Colonic mucosa (tissue), 4 donors: ENCODE measurements at regions not wholly inside any gene's neighbourhood (a gene's known extent, or its start where the extent isn't known, plus 50 kb on each side); places are given as distances from the start of the nearest gene placed in this dataset.
A peak's percentile ranks its signal among the peaks of the same experiment; 100 is the strongest.

Source experiments
- DNase-seq: peaks from one replicate; pipeline ENCODE4 v3.0.0-alpha.2; 2020
- H3K27ac ChIP-seq: fragments of 200-600 bp; one replicate; pipeline ENCODE4 v1.8.0; 2021
- H3K27me3 ChIP-seq: fragments of 200-600 bp; one replicate; pipeline ENCODE4 v1.8.0; 2021
- H3K36me3 ChIP-seq: fragments of 200-600 bp; one replicate; pipeline ENCODE4 v1.8.0; 2021
- H3K4me1 ChIP-seq: fragments of 200-600 bp; one replicate; pipeline ENCODE4 v1.8.0; 2021; ENCODE audit warnings: mild to moderate bottlenecking
- H3K4me3 ChIP-seq: fragments of 200-600 bp; one replicate; pipeline ENCODE4 v1.8.0; 2021
- H3K9ac ChIP-seq, 2 donors: one replicate each; pipeline ENCODE4 v1.7.0; 2013; ENCODE audit warnings: control low read depth in 2 of 2, low read depth in 2 of 2, low read length in 2 of 2
- H3K9me3 ChIP-seq: fragments of 200-600 bp; one replicate; pipeline ENCODE4 v1.8.0; 2021
- intact Hi-C: fragments of 100-400 bp; cut with DNase I; formaldehyde crosslinking; loops from one replicate; pipeline ENCODE4 v1.14.1; 2022
- TF ChIP-seq, protein P1 (sequence below): fragments of 200-600 bp; IDR thresholded peaks from one replicate; pipeline ENCODE4 v1.8.0; 2022; ENCODE audit warnings: antibody characterized with exemption, mild to moderate bottlenecking
- donor health status: healthy.
- donor health status: DM: no; HTN: no; CAD: no.
- donor health status: DM: no; HTN: no; CAD: no.

- Histone ChIP-seq H3K4me3 (no peak overlapping the region), H3K27me3 (no peaks in the 10 kb centered on the region), H3K9me3 (no peaks in the 10 kb centered on the region), H3K4me1 (no peaks in the 10 kb centered on the region), H3K27ac (no peak overlapping the region), H3K9ac (no peak overlapping the region), H3K36me3 (no peaks in the 10 kb centered on the region)
- TF ChIP-seq, protein P1, sequence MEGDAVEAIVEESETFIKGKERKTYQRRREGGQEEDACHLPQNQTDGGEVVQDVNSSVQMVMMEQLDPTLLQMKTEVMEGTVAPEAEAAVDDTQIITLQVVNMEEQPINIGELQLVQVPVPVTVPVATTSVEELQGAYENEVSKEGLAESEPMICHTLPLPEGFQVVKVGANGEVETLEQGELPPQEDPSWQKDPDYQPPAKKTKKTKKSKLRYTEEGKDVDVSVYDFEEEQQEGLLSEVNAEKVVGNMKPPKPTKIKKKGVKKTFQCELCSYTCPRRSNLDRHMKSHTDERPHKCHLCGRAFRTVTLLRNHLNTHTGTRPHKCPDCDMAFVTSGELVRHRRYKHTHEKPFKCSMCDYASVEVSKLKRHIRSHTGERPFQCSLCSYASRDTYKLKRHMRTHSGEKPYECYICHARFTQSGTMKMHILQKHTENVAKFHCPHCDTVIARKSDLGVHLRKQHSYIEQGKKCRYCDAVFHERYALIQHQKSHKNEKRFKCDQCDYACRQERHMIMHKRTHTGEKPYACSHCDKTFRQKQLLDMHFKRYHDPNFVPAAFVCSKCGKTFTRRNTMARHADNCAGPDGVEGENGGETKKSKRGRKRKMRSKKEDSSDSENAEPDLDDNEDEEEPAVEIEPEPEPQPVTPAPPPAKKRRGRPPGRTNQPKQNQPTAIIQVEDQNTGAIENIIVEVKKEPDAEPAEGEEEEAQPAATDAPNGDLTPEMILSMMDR: no peak
- no peak for DNase-seq
- intact Hi-C loops: no loop called here
These were observed 224.5 kb upstream of the HDAC4 start for GRCh38 chr2:239625156-239625845.

DNA sequence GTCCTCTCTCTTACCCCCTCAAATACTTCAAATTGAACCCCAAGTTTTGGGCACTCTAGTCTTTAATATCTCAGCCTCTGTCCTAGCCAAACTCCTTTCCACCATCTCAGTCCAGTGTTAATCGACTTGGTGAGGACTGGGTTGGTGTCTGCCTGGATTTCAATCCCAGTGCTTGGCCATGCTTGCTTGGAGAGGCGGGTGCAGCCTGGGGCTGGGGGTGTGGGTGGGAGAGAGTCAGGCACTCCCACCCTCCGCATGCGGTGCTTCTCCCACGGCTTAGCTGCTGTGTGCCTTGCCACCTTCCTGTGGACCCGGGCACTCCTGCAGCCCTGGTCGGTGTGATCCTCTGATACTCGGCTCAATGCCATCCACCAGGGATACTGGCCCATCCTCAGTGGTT is 220.8 kb upstream of the HDAC4 start:
- Histone ChIP-seq H3K27me3 (no peaks in the 10 kb centered on the region), H3K4me1 (no peaks in the 10 kb centered on the region), H3K4me3 (no peak overlapping the region), H3K36me3 (no peaks in the 10 kb centered on the region), H3K9ac (no peak overlapping the region), H3K27ac (no peak overlapping the region), H3K9me3 (no peaks in the 10 kb centered on the region)
- TF ChIP-seq, protein P1: no peak
- intact Hi-C loops: no loop called here
- DNase-seq: no peak

DNA sequence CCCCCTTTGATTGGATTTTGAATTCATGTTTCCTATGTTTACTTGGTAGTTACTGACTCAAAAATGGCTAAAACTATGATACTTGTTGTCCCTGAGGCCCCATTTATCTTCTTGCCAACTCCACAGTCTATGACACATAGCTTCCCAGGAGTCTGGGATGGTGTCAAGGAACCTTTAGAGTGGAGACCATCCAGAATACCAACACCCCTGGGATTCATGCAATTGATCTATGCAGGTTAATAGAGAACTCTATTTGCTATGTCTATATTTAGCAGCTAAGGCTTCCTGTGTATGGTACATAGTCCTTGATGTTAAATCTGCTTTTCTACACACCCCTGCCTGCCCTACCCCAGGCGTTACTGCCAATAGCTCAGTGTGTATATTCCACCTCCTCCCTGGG is 218.5 kb upstream of the HDAC4 start:
- H3K9ac ChIP-seq: no peak overlapping the region
- TF ChIP-seq, protein P1: no peak
- DNase-seq: no peak

GRCh38 chr2:239616729-239617128 is 215.9 kb upstream of the HDAC4 start:
- intact Hi-C loops: no loop called here
- no peaks in the 10 kb centered on the region for H3K4me1 ChIP-seq
- TF ChIP-seq, protein P1: no peak

More for the DNA sequence above, 218.5 kb upstream of the HDAC4 start:
- Histone ChIP-seq H3K36me3 (no peaks in the 10 kb centered on the region), H3K27ac (no peak overlapping the region), H3K27me3 (no peaks in the 10 kb centered on the region), H3K9me3 (no peaks in the 10 kb centered on the region), H3K4me3 (no peak overlapping the region), H3K4me1 (no peaks in the 10 kb centered on the region)
- intact Hi-C loops: no loop called here

GRCh38 chr2:239612133-239612532 is 211.3 kb upstream of the HDAC4 start:
- H3K9ac ChIP-seq: no peak overlapping the region
- peak; percentile 7 for DNase-seq
- no peaks in the 10 kb centered on the region for H3K4me1 ChIP-seq
- H3K9me3 ChIP-seq: no peaks in the 10 kb centered on the region
- intact Hi-C loops: no loop called here
- H3K4me3 ChIP-seq: no peak overlapping the region
- TF ChIP-seq, protein P1: no peak
- no peak overlapping the region for H3K27ac ChIP-seq
- no peaks in the 10 kb centered on the region for H3K27me3 ChIP-seq
- H3K36me3 ChIP-seq: no peaks in the 10 kb centered on the region

More at GRCh38 chr2:239616729-239617128, 215.9 kb upstream of the HDAC4 start:
- no peaks in the 10 kb centered on the region for H3K36me3 ChIP-seq
- H3K9me3 ChIP-seq: no peaks in the 10 kb centered on the region
- H3K27me3 ChIP-seq: no peaks in the 10 kb centered on the region
- no peak for DNase-seq
- no peak overlapping the region for H3K27ac ChIP-seq
- no peak overlapping the region for H3K4me3 ChIP-seq
- no peak overlapping the region for H3K9ac ChIP-seq
